SK-N-SH treated with all-trans-retinoic acid at 6 μM for 48 hours (cell line): ENCODE measurements at regions not wholly inside any gene's neighbourhood (a gene's known extent, or its start where the extent isn't known, plus 50 kb on each side); places are given as distances from the start of the nearest gene placed in this dataset.

Experiments used
- ATAC-seq: fragments of 200-7000 bp; cut with Tn5 transposase; 3 replicates; pipeline ENCODE4 v1.9.1; 2020; ENCODE audit warnings: mild to moderate bottlenecking, moderate library complexity
- ARNTL ChIP-seq: fragments of 450-650 bp; formaldehyde crosslinking; IDR thresholded peaks from 2 replicates; pipeline ENCODE4 v1.5.0; 2020; ENCODE audit warnings: low read depth, mild to moderate bottlenecking, moderate library complexity, borderline replicate concordance
- BACH2 ChIP-seq: fragments of 250-450 bp; sonication (Bioruptor Pico); IDR thresholded peaks from 2 replicates; pipeline ENCODE4 v1.9.0; 2021; ENCODE audit warnings: mild to moderate bottlenecking, borderline replicate concordance
- CSDC2 ChIP-seq: fragments of 250-450 bp; sonication (Bioruptor Pico); IDR thresholded peaks from 2 replicates; pipeline ENCODE4 v1.5.0; 2020; ENCODE audit warnings: mild to moderate bottlenecking, moderate library complexity
- ESRRG ChIP-seq: fragments of 250-450 bp; sonication (Bioruptor Pico); IDR thresholded peaks from 2 replicates; pipeline ENCODE4 v1.6.1; 2021; ENCODE audit warnings: mild to moderate bottlenecking
- GLIS3 ChIP-seq: fragments of 250-450 bp; sonication (Bioruptor Pico); IDR thresholded peaks from 2 replicates; pipeline ENCODE4 v1.5.0; 2020; ENCODE audit warnings: mild to moderate bottlenecking, moderate library complexity
- OSR1 ChIP-seq: fragments of 250-450 bp; sonication (Bioruptor Pico); IDR thresholded peaks from 2 replicates; pipeline ENCODE4 v1.8.0; 2022; ENCODE audit warnings: moderate library complexity, mild to moderate bottlenecking, inconsistent platforms
- PPARA ChIP-seq: fragments of 250-450 bp; sonication (Bioruptor Pico); IDR thresholded peaks from 2 replicates; pipeline ENCODE4 v1.5.0; 2020; ENCODE audit warnings: mild to moderate bottlenecking, borderline replicate concordance
- RARB ChIP-seq: fragments of 250-450 bp; sonication (Bioruptor Pico); IDR thresholded peaks from 2 replicates; pipeline ENCODE4 v1.8.0; 2021; ENCODE audit warnings: mild to moderate bottlenecking, moderate library complexity
- SNAI2 ChIP-seq: fragments of 250-450 bp; sonication (Bioruptor Pico); IDR thresholded peaks from 2 replicates; pipeline ENCODE4 v1.5.0; 2020; ENCODE audit warnings: mild to moderate bottlenecking, moderate library complexity
- TCF4 ChIP-seq: fragments of 250-450 bp; sonication (Bioruptor Pico); IDR thresholded peaks from 2 replicates; pipeline ENCODE4 v1.8.0; 2021; ENCODE audit warnings: mild to moderate bottlenecking, moderate library complexity, borderline replicate concordance
- TOX ChIP-seq: fragments of 250-450 bp; sonication (Bioruptor Pico); IDR thresholded peaks from 2 replicates; pipeline ENCODE4 v1.8.0; 2021; ENCODE audit warnings: mild to moderate bottlenecking, moderate library complexity, borderline replicate concordance
- ZC3H10 ChIP-seq: fragments of 250-450 bp; sonication (Bioruptor Pico); IDR thresholded peaks from 2 replicates; pipeline ENCODE4 v1.5.1; 2021; ENCODE audit warnings: mild to moderate bottlenecking, moderate library complexity
- ZFP3 ChIP-seq: fragments of 250-450 bp; sonication (Bioruptor Pico); IDR thresholded peaks from 2 replicates; pipeline ENCODE4 v1.5.0; 2020; ENCODE audit warnings: mild to moderate bottlenecking, moderate library complexity
- ZFP30 ChIP-seq: fragments of 450-650 bp; formaldehyde crosslinking; IDR thresholded peaks from 2 replicates; pipeline ENCODE4 v1.5.0; 2022; ENCODE audit warnings: mild to moderate bottlenecking, moderate library complexity
- ZNF565 ChIP-seq: fragments of 450-650 bp; formaldehyde crosslinking; conservative IDR thresholded peaks from 2 replicates; pipeline ENCODE4 v1.5.0; 2020; ENCODE audit warnings: low read depth, mild to moderate bottlenecking, moderate library complexity
- ZNF70 ChIP-seq: fragments of 450-650 bp; formaldehyde crosslinking; IDR thresholded peaks from 2 replicates; pipeline ENCODE4 v1.5.0; 2020; ENCODE audit warnings: mild to moderate bottlenecking, moderate library complexity
- ZNF8 ChIP-seq: fragments of 450-650 bp; formaldehyde crosslinking; IDR thresholded peaks from 2 replicates; pipeline ENCODE4 v1.5.0; 2020; ENCODE audit warnings: mild to moderate bottlenecking, moderate library complexity
- TF ChIP-seq, protein P1 (sequence below): fragments of 250-450 bp; sonication (Bioruptor Pico); IDR thresholded peaks from 2 replicates; pipeline ENCODE4 v1.5.1; 2020; ENCODE audit warnings: low read depth, mild to moderate bottlenecking, moderate library complexity
- TF ChIP-seq, protein P2 (sequence below): fragments of 250-450 bp; sonication (Bioruptor Pico); IDR thresholded peaks from 2 replicates; pipeline ENCODE4 v1.5.0; 2020; ENCODE audit warnings: mild to moderate bottlenecking, moderate library complexity
- TF ChIP-seq, protein P3 (sequence below): fragments of 250-450 bp; sonication (Bioruptor Pico); IDR thresholded peaks from 2 replicates; pipeline ENCODE4 v1.8.0; 2021; ENCODE audit warnings: low read depth, mild to moderate bottlenecking, moderate library complexity, borderline replicate concordance
- TF ChIP-seq, protein P4 (sequence below): fragments of 250-450 bp; sonication (Bioruptor Pico); IDR thresholded peaks from 2 replicates; pipeline ENCODE4 v1.5.1; 2021; ENCODE audit warnings: mild to moderate bottlenecking, moderate library complexity
- TF ChIP-seq, protein P5 (sequence below): fragments of 250-450 bp; sonication (Bioruptor Pico); IDR thresholded peaks from 2 replicates; pipeline ENCODE4 v1.8.0; 2020; ENCODE audit warnings: mild to moderate bottlenecking, moderate library complexity, borderline replicate concordance

DNA sequence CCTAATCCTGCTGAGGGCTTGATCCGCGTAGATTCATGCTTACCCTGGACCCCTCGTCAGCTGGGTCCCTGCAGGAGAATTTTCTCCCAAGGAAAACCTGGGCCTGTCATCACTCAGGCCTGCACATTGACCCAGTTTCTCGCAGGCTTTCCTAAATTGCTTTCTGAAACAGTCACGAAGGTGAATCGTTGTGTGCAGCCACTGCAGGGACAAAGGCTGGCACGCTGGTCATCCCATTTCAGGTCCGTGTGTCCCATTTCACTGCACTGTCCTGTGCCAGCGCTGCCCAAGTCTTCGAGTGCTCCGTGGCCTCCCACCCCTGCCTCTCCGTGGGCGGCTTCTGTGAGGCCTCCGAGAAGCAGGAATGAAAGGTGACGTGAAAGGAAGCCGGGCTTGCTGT is 62.8 kb upstream of the YWHAQ start:
- no peak for TF ChIP-seq ZFP3 (CRISPR knock-in tag)
- TF ChIP-seq TCF4 (CRISPR knock-in tag): no peak
- TF ChIP-seq, protein P1, sequence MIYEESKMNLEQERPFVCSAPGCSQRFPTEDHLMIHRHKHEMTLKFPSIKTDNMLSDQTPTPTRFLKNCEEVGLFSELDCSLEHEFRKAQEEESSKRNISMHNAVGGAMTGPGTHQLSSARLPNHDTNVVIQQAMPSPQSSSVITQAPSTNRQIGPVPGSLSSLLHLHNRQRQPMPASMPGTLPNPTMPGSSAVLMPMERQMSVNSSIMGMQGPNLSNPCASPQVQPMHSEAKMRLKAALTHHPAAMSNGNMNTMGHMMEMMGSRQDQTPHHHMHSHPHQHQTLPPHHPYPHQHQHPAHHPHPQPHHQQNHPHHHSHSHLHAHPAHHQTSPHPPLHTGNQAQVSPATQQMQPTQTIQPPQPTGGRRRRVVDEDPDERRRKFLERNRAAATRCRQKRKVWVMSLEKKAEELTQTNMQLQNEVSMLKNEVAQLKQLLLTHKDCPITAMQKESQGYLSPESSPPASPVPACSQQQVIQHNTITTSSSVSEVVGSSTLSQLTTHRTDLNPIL (CRISPR knock-in tag): no peak
- TF ChIP-seq ZNF8 (CRISPR knock-in tag): no peak
- TF ChIP-seq, protein P2, sequence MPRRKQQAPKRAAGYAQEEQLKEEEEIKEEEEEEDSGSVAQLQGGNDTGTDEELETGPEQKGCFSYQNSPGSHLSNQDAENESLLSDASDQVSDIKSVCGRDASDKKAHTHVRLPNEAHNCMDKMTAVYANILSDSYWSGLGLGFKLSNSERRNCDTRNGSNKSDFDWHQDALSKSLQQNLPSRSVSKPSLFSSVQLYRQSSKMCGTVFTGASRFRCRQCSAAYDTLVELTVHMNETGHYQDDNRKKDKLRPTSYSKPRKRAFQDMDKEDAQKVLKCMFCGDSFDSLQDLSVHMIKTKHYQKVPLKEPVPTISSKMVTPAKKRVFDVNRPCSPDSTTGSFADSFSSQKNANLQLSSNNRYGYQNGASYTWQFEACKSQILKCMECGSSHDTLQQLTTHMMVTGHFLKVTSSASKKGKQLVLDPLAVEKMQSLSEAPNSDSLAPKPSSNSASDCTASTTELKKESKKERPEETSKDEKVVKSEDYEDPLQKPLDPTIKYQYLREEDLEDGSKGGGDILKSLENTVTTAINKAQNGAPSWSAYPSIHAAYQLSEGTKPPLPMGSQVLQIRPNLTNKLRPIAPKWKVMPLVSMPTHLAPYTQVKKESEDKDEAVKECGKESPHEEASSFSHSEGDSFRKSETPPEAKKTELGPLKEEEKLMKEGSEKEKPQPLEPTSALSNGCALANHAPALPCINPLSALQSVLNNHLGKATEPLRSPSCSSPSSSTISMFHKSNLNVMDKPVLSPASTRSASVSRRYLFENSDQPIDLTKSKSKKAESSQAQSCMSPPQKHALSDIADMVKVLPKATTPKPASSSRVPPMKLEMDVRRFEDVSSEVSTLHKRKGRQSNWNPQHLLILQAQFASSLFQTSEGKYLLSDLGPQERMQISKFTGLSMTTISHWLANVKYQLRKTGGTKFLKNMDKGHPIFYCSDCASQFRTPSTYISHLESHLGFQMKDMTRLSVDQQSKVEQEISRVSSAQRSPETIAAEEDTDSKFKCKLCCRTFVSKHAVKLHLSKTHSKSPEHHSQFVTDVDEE (CRISPR knock-in tag): no peak
- TF ChIP-seq ARNTL (CRISPR knock-in tag): no peak
- TF ChIP-seq SNAI2 (CRISPR knock-in tag): no peak
- TF ChIP-seq BACH2: no peak
- no peak for TF ChIP-seq ZNF70 (CRISPR knock-in tag)
- TF ChIP-seq ZNF565 (CRISPR knock-in tag): no peak
- TF ChIP-seq RARB (CRISPR knock-in tag): no peak
- TF ChIP-seq, all 23 proteins: peak for 0
- no peak for ATAC-seq

DNA sequence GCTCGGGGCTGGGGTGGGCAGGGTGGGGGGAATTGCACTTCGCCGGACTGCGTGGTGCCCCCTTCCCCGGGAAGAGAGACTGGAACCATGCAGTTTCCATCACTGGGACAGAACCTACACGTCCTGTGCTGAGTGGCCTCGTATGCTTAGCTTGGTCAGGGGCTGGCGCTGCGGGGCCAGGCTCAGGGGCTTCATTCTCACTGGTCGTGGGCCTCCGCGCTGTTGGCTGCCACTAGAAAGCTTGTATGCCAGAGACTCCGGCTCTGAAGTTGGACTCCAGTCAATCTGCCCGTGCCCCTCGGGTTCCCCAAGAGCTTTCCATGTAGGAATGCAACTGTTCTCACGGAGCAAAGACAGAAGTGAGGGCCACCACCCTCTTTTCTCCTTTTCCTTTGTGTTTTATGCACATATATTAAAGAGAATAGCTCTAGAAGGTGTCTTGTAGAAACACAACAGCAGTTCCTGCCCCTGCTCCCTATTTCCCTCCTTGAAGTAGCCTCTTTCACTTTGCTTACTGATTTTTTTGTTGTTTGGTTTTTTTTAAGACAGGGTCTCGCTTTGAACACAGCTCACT is 64.0 kb upstream of the YWHAQ start:
- ATAC-seq: no peak
- TF ChIP-seq ZNF70 (CRISPR knock-in tag): no peak
- TF ChIP-seq PPARA: no peak
- TF ChIP-seq ARNTL (CRISPR knock-in tag): no peak
- no peak for TF ChIP-seq BACH2
- TF ChIP-seq SNAI2 (CRISPR knock-in tag): no peak
- TF ChIP-seq TCF4 (CRISPR knock-in tag): no peak
- no peak for TF ChIP-seq ZC3H10 (CRISPR knock-in tag)
- TF ChIP-seq, protein P3, sequence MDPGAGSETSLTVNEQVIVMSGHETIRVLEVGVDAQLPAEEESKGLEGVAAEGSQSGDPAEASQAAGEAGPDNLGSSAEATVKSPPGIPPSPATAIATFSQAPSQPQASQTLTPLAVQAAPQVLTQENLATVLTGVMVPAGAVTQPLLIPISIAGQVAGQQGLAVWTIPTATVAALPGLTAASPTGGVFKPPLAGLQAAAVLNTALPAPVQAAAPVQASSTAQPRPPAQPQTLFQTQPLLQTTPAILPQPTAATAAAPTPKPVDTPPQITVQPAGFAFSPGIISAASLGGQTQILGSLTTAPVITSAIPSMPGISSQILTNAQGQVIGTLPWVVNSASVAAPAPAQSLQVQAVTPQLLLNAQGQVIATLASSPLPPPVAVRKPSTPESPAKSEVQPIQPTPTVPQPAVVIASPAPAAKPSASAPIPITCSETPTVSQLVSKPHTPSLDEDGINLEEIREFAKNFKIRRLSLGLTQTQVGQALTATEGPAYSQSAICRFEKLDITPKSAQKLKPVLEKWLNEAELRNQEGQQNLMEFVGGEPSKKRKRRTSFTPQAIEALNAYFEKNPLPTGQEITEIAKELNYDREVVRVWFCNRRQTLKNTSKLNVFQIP: no peak
- no peak for TF ChIP-seq ZNF8 (CRISPR knock-in tag)
- TF ChIP-seq ZFP30 (CRISPR knock-in tag): no peak
- no peak for TF ChIP-seq GLIS3 (CRISPR knock-in tag)
- no peak for TF ChIP-seq ZFP3 (CRISPR knock-in tag)
- TF ChIP-seq, protein P2 (CRISPR knock-in tag): no peak
- no peak for TF ChIP-seq OSR1 (CRISPR knock-in tag)
- TF ChIP-seq TOX (CRISPR knock-in tag): no peak
- TF ChIP-seq RARB (CRISPR knock-in tag): no peak

DNA sequence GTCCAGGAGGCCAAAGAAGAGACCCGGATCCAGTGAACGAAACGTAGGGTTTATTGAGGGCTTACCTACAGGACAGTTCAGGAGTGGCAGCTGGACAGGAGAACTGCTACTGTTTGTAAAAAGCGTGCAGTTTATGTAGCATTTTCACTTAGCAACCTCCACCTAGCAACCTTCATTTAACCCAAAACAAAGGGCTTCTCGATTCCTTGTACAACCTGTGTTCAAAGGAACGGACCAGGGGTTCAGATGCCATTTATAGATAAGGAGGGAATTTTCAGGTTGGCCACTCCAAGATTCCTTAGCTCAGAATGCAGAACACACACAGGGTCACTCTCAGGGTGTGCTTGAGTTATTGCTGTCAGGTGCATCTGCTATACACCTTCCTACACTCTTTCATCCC is 65.1 kb upstream of the YWHAQ start:
- ATAC-seq: no peak
- TF ChIP-seq TCF4 (CRISPR knock-in tag) (no peak), OSR1 (CRISPR knock-in tag) (no peak), ESRRG (CRISPR knock-in tag) (no peak), ZNF8 (CRISPR knock-in tag) (no peak), ZNF565 (CRISPR knock-in tag) (no peak), ZNF70 (CRISPR knock-in tag) (no peak), GLIS3 (CRISPR knock-in tag) (no peak), ZFP30 (CRISPR knock-in tag) (no peak), CSDC2 (CRISPR knock-in tag) (no peak), ARNTL (CRISPR knock-in tag) (no peak)
- TF ChIP-seq, protein P4, sequence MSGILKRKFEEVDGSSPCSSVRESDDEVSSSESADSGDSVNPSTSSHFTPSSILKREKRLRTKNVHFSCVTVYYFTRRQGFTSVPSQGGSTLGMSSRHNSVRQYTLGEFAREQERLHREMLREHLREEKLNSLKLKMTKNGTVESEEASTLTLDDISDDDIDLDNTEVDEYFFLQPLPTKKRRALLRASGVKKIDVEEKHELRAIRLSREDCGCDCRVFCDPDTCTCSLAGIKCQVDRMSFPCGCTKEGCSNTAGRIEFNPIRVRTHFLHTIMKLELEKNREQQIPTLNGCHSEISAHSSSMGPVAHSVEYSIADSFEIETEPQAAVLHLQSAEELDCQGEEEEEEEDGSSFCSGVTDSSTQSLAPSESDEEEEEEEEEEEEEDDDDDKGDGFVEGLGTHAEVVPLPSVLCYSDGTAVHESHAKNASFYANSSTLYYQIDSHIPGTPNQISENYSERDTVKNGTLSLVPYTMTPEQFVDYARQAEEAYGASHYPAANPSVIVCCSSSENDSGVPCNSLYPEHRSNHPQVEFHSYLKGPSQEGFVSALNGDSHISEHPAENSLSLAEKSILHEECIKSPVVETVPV: no peak
- TF ChIP-seq, protein P5, sequence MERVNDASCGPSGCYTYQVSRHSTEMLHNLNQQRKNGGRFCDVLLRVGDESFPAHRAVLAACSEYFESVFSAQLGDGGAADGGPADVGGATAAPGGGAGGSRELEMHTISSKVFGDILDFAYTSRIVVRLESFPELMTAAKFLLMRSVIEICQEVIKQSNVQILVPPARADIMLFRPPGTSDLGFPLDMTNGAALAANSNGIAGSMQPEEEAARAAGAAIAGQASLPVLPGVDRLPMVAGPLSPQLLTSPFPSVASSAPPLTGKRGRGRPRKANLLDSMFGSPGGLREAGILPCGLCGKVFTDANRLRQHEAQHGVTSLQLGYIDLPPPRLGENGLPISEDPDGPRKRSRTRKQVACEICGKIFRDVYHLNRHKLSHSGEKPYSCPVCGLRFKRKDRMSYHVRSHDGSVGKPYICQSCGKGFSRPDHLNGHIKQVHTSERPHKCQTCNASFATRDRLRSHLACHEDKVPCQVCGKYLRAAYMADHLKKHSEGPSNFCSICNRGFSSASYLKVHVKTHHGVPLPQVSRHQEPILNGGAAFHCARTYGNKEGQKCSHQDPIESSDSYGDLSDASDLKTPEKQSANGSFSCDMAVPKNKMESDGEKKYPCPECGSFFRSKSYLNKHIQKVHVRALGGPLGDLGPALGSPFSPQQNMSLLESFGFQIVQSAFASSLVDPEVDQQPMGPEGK (CRISPR knock-in tag): no peak
- TF ChIP-seq, protein P1 (CRISPR knock-in tag): no peak
